ENCODE measurements at regions not wholly inside any gene's neighbourhood (a gene's known extent, or its start where the extent isn't known, plus 50 kb on each side); places are given as distances from the start of the nearest gene placed in this dataset.
"Not testable (repeated sequence)": the region's sequence is repeated elsewhere in the genome, so short reads cannot be mapped to it uniquely, and the experiment has no call there.

GRCh38 chr3:3302964-3303363 is 123.5 kb upstream of the CRBN start:
- DNase-seq (ENCODE audit: low read depth, low spot score) = no peak
- H3K4me3 ChIP-seq (ENCODE audit: low read depth, low read length) = no peak overlapping the region
- no peak for TF ChIP-seq CTCF (IDR thresholded peaks at IDR 0.05; ENCODE audit: low read depth, low read length)
- in situ Hi-C loops (cut with HindIII; ENCODE audit: low sequenced_read_pairs) = no loop called here

GRCh38 chr3:3301476-3301875 is 122.0 kb upstream of the CRBN start:
- in situ Hi-C loops (cut with HindIII; ENCODE audit: low sequenced_read_pairs) = no loop called here
- DNase-seq (ENCODE audit: low read depth, low spot score) = no peak
- no peak for TF ChIP-seq CTCF (IDR thresholded peaks at IDR 0.05; ENCODE audit: low read depth, low read length)
- no peak overlapping the region for H3K4me3 ChIP-seq (ENCODE audit: low read depth, low read length)

GRCh38 chr3:3296979-3297381 is 117.5 kb upstream of the CRBN start:
- in situ Hi-C loops (cut with HindIII; ENCODE audit: low sequenced_read_pairs) = no loop called here
- DNase-seq (ENCODE audit: low read depth, low spot score) = no peak
- no peak overlapping the region for H3K4me3 ChIP-seq (ENCODE audit: low read depth, low read length)
- no peak for TF ChIP-seq CTCF (IDR thresholded peaks at IDR 0.05; ENCODE audit: low read depth, low read length)

- H3K4me3 ChIP-seq (ENCODE audit: low read depth, low read length) = no peak overlapping the region
- DNase-seq (ENCODE audit: low read depth, low spot score) = no peak
- in situ Hi-C loops (cut with HindIII; ENCODE audit: low sequenced_read_pairs) = no loop called here
- no peak for TF ChIP-seq CTCF (IDR thresholded peaks at IDR 0.05; ENCODE audit: low read depth, low read length)
Observed at GRCh38 chr3:3295586-3295985, 116.1 kb upstream of the CRBN start.

GRCh38 chr3:3291756-3292283 is 112.3 kb upstream of the CRBN start:
- DNase-seq (ENCODE audit: low read depth, low spot score); in situ Hi-C loops (cut with HindIII; ENCODE audit: low sequenced_read_pairs); H3K4me3 ChIP-seq (ENCODE audit: low read depth, low read length): not testable (repeated sequence)

DNA sequence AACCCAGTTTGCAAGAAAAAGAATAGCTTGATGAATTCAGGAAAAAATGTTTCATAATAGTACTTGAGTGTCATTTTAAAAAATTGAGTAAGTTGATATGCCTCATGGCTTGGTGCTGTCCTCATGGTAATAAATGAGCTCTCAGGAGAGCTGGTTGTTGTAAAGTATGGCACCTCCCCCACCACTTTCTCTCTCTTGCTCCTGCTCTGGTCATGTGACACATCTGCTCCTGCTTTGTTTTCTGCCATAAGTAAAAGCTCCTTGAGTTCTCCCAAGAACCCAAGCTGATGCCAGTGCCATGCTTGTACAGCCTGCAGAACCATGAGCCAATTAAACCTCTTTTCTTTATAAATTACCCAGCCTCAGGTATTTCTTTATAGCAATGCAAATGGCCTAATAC is 108.8 kb upstream of the CRBN start:
- in situ Hi-C loops (cut with HindIII; ENCODE audit: low sequenced_read_pairs) = no loop called here
- no peak overlapping the region for H3K4me3 ChIP-seq (ENCODE audit: low read depth, low read length)
- DNase-seq (ENCODE audit: low read depth, low spot score) = no peak
- no peak for TF ChIP-seq CTCF (IDR thresholded peaks at IDR 0.05; ENCODE audit: low read depth, low read length)

DNA sequence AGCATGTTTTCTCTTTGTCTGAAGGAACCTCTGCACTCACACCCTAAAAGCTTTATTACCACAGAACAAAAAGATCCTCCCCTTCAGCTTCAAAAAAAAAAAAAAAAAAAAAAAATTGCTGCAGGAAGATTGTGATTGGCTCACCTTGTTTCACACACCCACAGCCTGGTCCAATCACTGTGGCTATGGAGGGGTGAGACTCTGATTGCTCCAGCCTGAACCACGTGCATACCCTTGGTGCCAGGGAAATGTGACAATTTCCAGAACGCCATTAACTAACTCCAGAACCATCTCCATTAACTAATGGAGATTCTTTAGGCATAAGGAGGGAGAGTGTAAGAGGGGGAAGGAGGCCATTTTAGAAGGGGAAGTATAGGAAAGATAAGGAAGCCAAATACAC is 106.5 kb upstream of the CRBN start:
- no peak for TF ChIP-seq CTCF (IDR thresholded peaks at IDR 0.05; ENCODE audit: low read depth, low read length)
- no peak for DNase-seq (ENCODE audit: low read depth, low spot score)
- H3K4me3 ChIP-seq (ENCODE audit: low read depth, low read length) = no peak overlapping the region
- in situ Hi-C loops (cut with HindIII; ENCODE audit: low sequenced_read_pairs) = no loop called here
